ENCODE measurements at regions not wholly inside any gene's neighbourhood (a gene's known extent, or its start where the extent isn't known, plus 50 kb on each side); places are given as distances from the start of the nearest gene placed in this dataset.

- intact Hi-C loops (cut with DNase I): no loop called here
- Histone ChIP-seq H3K27ac (no peak overlapping the region), H3K4me1 (no peaks in the 10 kb centered on the region), H3K27me3 (no peaks in the 10 kb centered on the region), H3K36me3 (no peaks in the 10 kb centered on the region), H3K4me3 (no peak overlapping the region), H3K9me3 (no peaks in the 10 kb centered on the region)
- no peak for DNase-seq
- WGBS, 2 donors: 13 to 25% methylated on average over 2 of the region's 2 CpGs
- TF ChIP-seq CTCF (IDR thresholded peaks at IDR 0.05): no peak
- no peak for TF ChIP-seq POLR2A (IDR thresholded peaks at IDR 0.05)
- no peak for TF ChIP-seq POLR2AphosphoS5 (IDR thresholded peaks at IDR 0.05)
- no peak for TF ChIP-seq EP300 (IDR thresholded peaks at IDR 0.05)
These were observed 471.5 kb downstream of the CDH8 start for GRCh38 chr16:61564716-61565115.

- Histone ChIP-seq H3K36me3 (no peaks in the 10 kb centered on the region), H3K4me1 (no peaks in the 10 kb centered on the region), H3K4me3 (no peak overlapping the region), H3K27ac (no peak overlapping the region), H3K27me3 (no peaks in the 10 kb centered on the region), H3K9me3 (peaks cover 0 to 6% (median 0%) of the 10 kb centered on the region in 4 donors)
- WGBS, 2 donors: 86 to 90% methylated on average over 24 of the region's 24 CpGs
- intact Hi-C loops (cut with DNase I): no loop called here
- no peak for TF ChIP-seq POLR2AphosphoS5 (IDR thresholded peaks at IDR 0.05)
- no peak for TF ChIP-seq EP300 (IDR thresholded peaks at IDR 0.05)
- no peak for TF ChIP-seq CTCF (IDR thresholded peaks at IDR 0.05)
- no peak for TF ChIP-seq POLR2A (IDR thresholded peaks at IDR 0.05)
- no peak for DNase-seq
These were observed 480.4 kb downstream of the CDH8 start for GRCh38 chr16:61555718-61556441.

- 52 to 77% methylated on average over 2 of the region's 2 CpGs for WGBS, 2 donors
- Histone ChIP-seq H3K4me1 (no peaks in the 10 kb centered on the region), H3K9me3 (no peaks in the 10 kb centered on the region), H3K27ac (no peak overlapping the region), H3K27me3 (no peaks in the 10 kb centered on the region), H3K36me3 (no peaks in the 10 kb centered on the region), H3K4me3 (no peak overlapping the region)
- no peak for DNase-seq
- intact Hi-C loops (cut with DNase I): no loop called here
- no peak for TF ChIP-seq POLR2AphosphoS5 (IDR thresholded peaks at IDR 0.05)
- no peak for TF ChIP-seq CTCF (IDR thresholded peaks at IDR 0.05)
These were observed 486.9 kb downstream of the CDH8 start for GRCh38 chr16:61549327-61549726.

GRCh38 chr16:61547626-61548025, 488.6 kb downstream of the CDH8 start:
- intact Hi-C loops (cut with DNase I): no loop called here
- Histone ChIP-seq H3K9me3 (no peaks in the 10 kb centered on the region), H3K27me3 (no peaks in the 10 kb centered on the region), H3K4me1 (no peaks in the 10 kb centered on the region), H3K4me3 (no peak overlapping the region), H3K36me3 (no peaks in the 10 kb centered on the region), H3K27ac (no peak overlapping the region)
- no peak for DNase-seq
- no peak for TF ChIP-seq POLR2A (IDR thresholded peaks at IDR 0.05)
- no peak for TF ChIP-seq POLR2AphosphoS5 (IDR thresholded peaks at IDR 0.05)
- TF ChIP-seq CTCF (IDR thresholded peaks at IDR 0.05): no peak
- no peak for TF ChIP-seq EP300 (IDR thresholded peaks at IDR 0.05)

GRCh38 chr16:61544165-61544564, 492.1 kb downstream of the CDH8 start:
- Histone ChIP-seq H3K4me1 (no peaks in the 10 kb centered on the region), H3K4me3 (no peak overlapping the region), H3K27ac (no peak overlapping the region), H3K9me3 (no peaks in the 10 kb centered on the region), H3K36me3 (no peaks in the 10 kb centered on the region), H3K27me3 (no peaks in the 10 kb centered on the region)
- TF ChIP-seq POLR2AphosphoS5 (IDR thresholded peaks at IDR 0.05): no peak
- no peak for TF ChIP-seq CTCF (IDR thresholded peaks at IDR 0.05)
- TF ChIP-seq POLR2A (IDR thresholded peaks at IDR 0.05): no peak
- no peak for TF ChIP-seq EP300 (IDR thresholded peaks at IDR 0.05)
- intact Hi-C loops (cut with DNase I): no loop called here
- DNase-seq: no peak
- WGBS, 2 donors: 48 to 55% methylated on average over 2 of the region's 2 CpGs
